ENCODE measurements at regions not wholly inside any gene's neighbourhood (a gene's known extent, or its start where the extent isn't known, plus 50 kb on each side); places are given as distances from the start of the nearest gene placed in this dataset.

- Mint-ChIP-seq H3K27ac (peak overlapping the region; percentile 94), H3K4me3 (no peak overlapping the region), H3K9me3 (no peaks in the 10 kb centered on the region), H3K4me1 (peaks cover 84% of the 10 kb centered on the region), H3K36me3 (no peaks in the 10 kb centered on the region)
- no peak for DNase-seq (ENCODE audit: low spot score in 2 of 2)
- ATAC-seq = no peak
These were observed 337.7 kb upstream of the GATB start for GRCh38 chr4:152098365-152099060.

- Mint-ChIP-seq H3K9me3 (no peaks in the 10 kb centered on the region), H3K27ac (peak overlapping the region; percentile 72), H3K4me1 (peaks cover 76% of the 10 kb centered on the region), H3K4me3 (no peak overlapping the region), H3K36me3 (no peaks in the 10 kb centered on the region)
- ATAC-seq (no peak), DNase-seq (ENCODE audit: low spot score in 2 of 2) (no peak)
These were observed 336.6 kb upstream of the GATB start for GRCh38 chr4:152097371-152097770.

- H3K4me3 Mint-ChIP-seq = no peak overlapping the region
- no peaks in the 10 kb centered on the region for H3K9me3 Mint-ChIP-seq
- H3K27ac Mint-ChIP-seq = peak overlapping the region; percentile 72
- no peaks in the 10 kb centered on the region for H3K36me3 Mint-ChIP-seq
- DNase-seq (ENCODE audit: low spot score in 2 of 2) = no peak
- peaks cover 60% of the 10 kb centered on the region for H3K4me1 Mint-ChIP-seq
- ATAC-seq = no peak
These were observed 334.9 kb upstream of the GATB start for GRCh38 chr4:152095701-152096070.

GRCh38 chr4:152094970-152095700 is 334.3 kb upstream of the GATB start:
- ATAC-seq (peak; percentile 41), DNase-seq (ENCODE audit: low spot score in 2 of 2) (no peak)
- H3K27ac Mint-ChIP-seq = peak overlapping the region; percentile 72
- no peak overlapping the region for H3K4me3 Mint-ChIP-seq
- no peaks in the 10 kb centered on the region for H3K36me3 Mint-ChIP-seq
- no peaks in the 10 kb centered on the region for H3K9me3 Mint-ChIP-seq
- H3K4me1 Mint-ChIP-seq = peaks cover 54% of the 10 kb centered on the region

GRCh38 chr4:152091405-152091804 is 330.6 kb upstream of the GATB start:
- Mint-ChIP-seq H3K36me3 (no peaks in the 10 kb centered on the region), H3K9me3 (no peaks in the 10 kb centered on the region), H3K4me1 (peaks cover 35% of the 10 kb centered on the region), H3K27ac (no peak overlapping the region), H3K4me3 (no peak overlapping the region)
- ATAC-seq (no peak), DNase-seq (ENCODE audit: low spot score in 2 of 2) (no peak)

- ATAC-seq (no peak), DNase-seq (ENCODE audit: low spot score in 2 of 2) (no peak)
- Mint-ChIP-seq H3K4me1 (peaks cover 27% of the 10 kb centered on the region), H3K4me3 (no peak overlapping the region), H3K27ac (no peak overlapping the region), H3K9me3 (no peaks in the 10 kb centered on the region), H3K36me3 (no peaks in the 10 kb centered on the region)
These were observed 329.7 kb upstream of the GATB start for GRCh38 chr4:152090543-152090942.

- no peak for ATAC-seq
- H3K27ac Mint-ChIP-seq = no peak overlapping the region
- H3K36me3 Mint-ChIP-seq = no peaks in the 10 kb centered on the region
- DNase-seq (ENCODE audit: low spot score in 2 of 2) = no peak
- H3K4me3 Mint-ChIP-seq = no peak overlapping the region
- H3K9me3 Mint-ChIP-seq = no peaks in the 10 kb centered on the region
- peaks cover 19% of the 10 kb centered on the region for H3K4me1 Mint-ChIP-seq
These were observed 328.8 kb upstream of the GATB start for GRCh38 chr4:152089584-152089983.

- Mint-ChIP-seq H3K27ac (no peak overlapping the region), H3K36me3 (no peaks in the 10 kb centered on the region), H3K4me3 (no peak overlapping the region), H3K9me3 (no peaks in the 10 kb centered on the region), H3K4me1 (peaks cover 12% of the 10 kb centered on the region)
- DNase-seq (ENCODE audit: low spot score in 2 of 2) = no peak
- no peak for ATAC-seq
These were observed 326.5 kb upstream of the GATB start for GRCh38 chr4:152087335-152087734.

- peaks cover 19% of the 10 kb centered on the region for H3K4me1 Mint-ChIP-seq
- DNase-seq (ENCODE audit: low spot score in 2 of 2) (no peak), ATAC-seq (no peak)
- no peaks in the 10 kb centered on the region for H3K9me3 Mint-ChIP-seq
- H3K4me3 Mint-ChIP-seq = no peak overlapping the region
- no peak overlapping the region for H3K27ac Mint-ChIP-seq
- H3K36me3 Mint-ChIP-seq = no peaks in the 10 kb centered on the region
These were observed 324.9 kb upstream of the GATB start for GRCh38 chr4:152085657-152086056.

- DNase-seq (ENCODE audit: low spot score in 2 of 2) (no peak), ATAC-seq (no peak)
- H3K4me1 Mint-ChIP-seq = peaks cover 18% of the 10 kb centered on the region
- H3K9me3 Mint-ChIP-seq = no peaks in the 10 kb centered on the region
- H3K4me3 Mint-ChIP-seq = no peak overlapping the region
- peak overlapping the region; percentile 24 for H3K27ac Mint-ChIP-seq
- no peaks in the 10 kb centered on the region for H3K36me3 Mint-ChIP-seq
These were observed 322.5 kb upstream of the GATB start for GRCh38 chr4:152083338-152083737.

- ATAC-seq (peak; percentile 75), DNase-seq (ENCODE audit: low spot score in 2 of 2) (no peak)
- Mint-ChIP-seq H3K9me3 (no peaks in the 10 kb centered on the region), H3K4me3 (no peak overlapping the region), H3K4me1 (peaks cover 18% of the 10 kb centered on the region), H3K36me3 (no peaks in the 10 kb centered on the region), H3K27ac (no peak overlapping the region)
These were observed 320.2 kb upstream of the GATB start for GRCh38 chr4:152081024-152081423.

GRCh38 chr4:152079543-152080293 is 318.9 kb upstream of the GATB start:
- Mint-ChIP-seq H3K36me3 (no peaks in the 10 kb centered on the region), H3K4me3 (peak overlapping the region; percentile 29), H3K27ac (peak overlapping the region; percentile 85), H3K4me1 (peaks cover 18% of the 10 kb centered on the region), H3K9me3 (no peaks in the 10 kb centered on the region)
- DNase-seq (ENCODE audit: low spot score in 2 of 2) (no peak), ATAC-seq (peak; percentile 84)

GRCh38 chr4:152079079-152079478 is 318.3 kb upstream of the GATB start:
- DNase-seq (ENCODE audit: low spot score in 2 of 2) = no peak
- Mint-ChIP-seq H3K27ac (no peak overlapping the region), H3K4me1 (peaks cover 18% of the 10 kb centered on the region), H3K36me3 (no peaks in the 10 kb centered on the region), H3K9me3 (no peaks in the 10 kb centered on the region), H3K4me3 (no peak overlapping the region)
- ATAC-seq = no peak

GRCh38 chr4:152077582-152077981 is 316.8 kb upstream of the GATB start:
- Mint-ChIP-seq H3K4me1 (peaks cover 18% of the 10 kb centered on the region), H3K9me3 (no peaks in the 10 kb centered on the region), H3K4me3 (no peak overlapping the region), H3K27ac (no peak overlapping the region), H3K36me3 (no peaks in the 10 kb centered on the region)
- ATAC-seq = no peak
- DNase-seq (ENCODE audit: low spot score in 2 of 2) = no peak

GRCh38 chr4:152075253-152075928 is 314.6 kb upstream of the GATB start:
- no peaks in the 10 kb centered on the region for H3K9me3 Mint-ChIP-seq
- DNase-seq (ENCODE audit: low spot score in 2 of 2) (no peak), ATAC-seq (no peak)
- H3K27ac Mint-ChIP-seq = no peak overlapping the region
- H3K4me1 Mint-ChIP-seq = peaks cover 9% of the 10 kb centered on the region
- no peaks in the 10 kb centered on the region for H3K36me3 Mint-ChIP-seq
- no peak overlapping the region for H3K4me3 Mint-ChIP-seq
